ENCODE measurements at regions not wholly inside any gene's neighbourhood (a gene's known extent, or its start where the extent isn't known, plus 50 kb on each side); places are given as distances from the start of the nearest gene placed in this dataset.

- DNase-seq (ENCODE audit: low spot score): no peak
- Histone ChIP-seq H3K27ac (ENCODE audit: low read depth in 1 of 2, low read length in 2 of 2) (no peak overlapping the region), H3K9ac (ENCODE audit: low read depth in 1 of 2, low read length in 2 of 2) (no peak overlapping the region), H3K9me3 (ENCODE audit: control insufficient read depth in 4 of 4, low read length in 3 of 4) (no peaks in the 10 kb centered on the region), H3K4me3 (ENCODE audit: low read depth in 1 of 3, low read length in 3 of 3) (no peak overlapping the region), H3K4me1 (ENCODE audit: control insufficient read depth in 4 of 4, insufficient read depth in 4 of 4, low read length in 3 of 4) (no peaks in the 10 kb centered on the region), H3K36me3 (ENCODE audit: control insufficient read depth in 4 of 4, insufficient read depth in 3 of 4, low read depth in 1 of 4, low read length in 3 of 4) (no peaks in the 10 kb centered on the region), H3K27me3 (ENCODE audit: control insufficient read depth in 4 of 4, insufficient read depth in 4 of 4, low read length in 3 of 4) (no peaks in the 10 kb centered on the region)
- no peak for TF ChIP-seq YY1 (IDR thresholded peaks at IDR 0.05)
- TF ChIP-seq, protein P1, sequence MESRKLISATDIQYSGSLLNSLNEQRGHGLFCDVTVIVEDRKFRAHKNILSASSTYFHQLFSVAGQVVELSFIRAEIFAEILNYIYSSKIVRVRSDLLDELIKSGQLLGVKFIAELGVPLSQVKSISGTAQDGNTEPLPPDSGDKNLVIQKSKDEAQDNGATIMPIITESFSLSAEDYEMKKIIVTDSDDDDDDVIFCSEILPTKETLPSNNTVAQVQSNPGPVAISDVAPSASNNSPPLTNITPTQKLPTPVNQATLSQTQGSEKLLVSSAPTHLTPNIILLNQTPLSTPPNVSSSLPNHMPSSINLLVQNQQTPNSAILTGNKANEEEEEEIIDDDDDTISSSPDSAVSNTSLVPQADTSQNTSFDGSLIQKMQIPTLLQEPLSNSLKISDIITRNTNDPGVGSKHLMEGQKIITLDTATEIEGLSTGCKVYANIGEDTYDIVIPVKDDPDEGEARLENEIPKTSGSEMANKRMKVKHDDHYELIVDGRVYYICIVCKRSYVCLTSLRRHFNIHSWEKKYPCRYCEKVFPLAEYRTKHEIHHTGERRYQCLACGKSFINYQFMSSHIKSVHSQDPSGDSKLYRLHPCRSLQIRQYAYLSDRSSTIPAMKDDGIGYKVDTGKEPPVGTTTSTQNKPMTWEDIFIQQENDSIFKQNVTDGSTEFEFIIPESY (IDR thresholded peaks at IDR 0.05): no peak
- TF ChIP-seq, protein P2, sequence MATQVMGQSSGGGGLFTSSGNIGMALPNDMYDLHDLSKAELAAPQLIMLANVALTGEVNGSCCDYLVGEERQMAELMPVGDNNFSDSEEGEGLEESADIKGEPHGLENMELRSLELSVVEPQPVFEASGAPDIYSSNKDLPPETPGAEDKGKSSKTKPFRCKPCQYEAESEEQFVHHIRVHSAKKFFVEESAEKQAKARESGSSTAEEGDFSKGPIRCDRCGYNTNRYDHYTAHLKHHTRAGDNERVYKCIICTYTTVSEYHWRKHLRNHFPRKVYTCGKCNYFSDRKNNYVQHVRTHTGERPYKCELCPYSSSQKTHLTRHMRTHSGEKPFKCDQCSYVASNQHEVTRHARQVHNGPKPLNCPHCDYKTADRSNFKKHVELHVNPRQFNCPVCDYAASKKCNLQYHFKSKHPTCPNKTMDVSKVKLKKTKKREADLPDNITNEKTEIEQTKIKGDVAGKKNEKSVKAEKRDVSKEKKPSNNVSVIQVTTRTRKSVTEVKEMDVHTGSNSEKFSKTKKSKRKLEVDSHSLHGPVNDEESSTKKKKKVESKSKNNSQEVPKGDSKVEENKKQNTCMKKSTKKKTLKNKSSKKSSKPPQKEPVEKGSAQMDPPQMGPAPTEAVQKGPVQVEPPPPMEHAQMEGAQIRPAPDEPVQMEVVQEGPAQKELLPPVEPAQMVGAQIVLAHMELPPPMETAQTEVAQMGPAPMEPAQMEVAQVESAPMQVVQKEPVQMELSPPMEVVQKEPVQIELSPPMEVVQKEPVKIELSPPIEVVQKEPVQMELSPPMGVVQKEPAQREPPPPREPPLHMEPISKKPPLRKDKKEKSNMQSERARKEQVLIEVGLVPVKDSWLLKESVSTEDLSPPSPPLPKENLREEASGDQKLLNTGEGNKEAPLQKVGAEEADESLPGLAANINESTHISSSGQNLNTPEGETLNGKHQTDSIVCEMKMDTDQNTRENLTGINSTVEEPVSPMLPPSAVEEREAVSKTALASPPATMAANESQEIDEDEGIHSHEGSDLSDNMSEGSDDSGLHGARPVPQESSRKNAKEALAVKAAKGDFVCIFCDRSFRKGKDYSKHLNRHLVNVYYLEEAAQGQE (IDR thresholded peaks at IDR 0.05): no peak
- TF ChIP-seq SP1 (IDR thresholded peaks at IDR 0.05): no peak
- TF ChIP-seq JUND (IDR thresholded peaks at IDR 0.05): no peak
- no peak for TF ChIP-seq RAD21 (IDR thresholded peaks at IDR 0.05)
- TF ChIP-seq NR2F2 (IDR thresholded peaks at IDR 0.05): no peak
- TF ChIP-seq GABPA (IDR thresholded peaks at IDR 0.05 in 1 of 2, conservative IDR thresholded peaks at IDR 0.05 in 1 of 2): no peak
- TF ChIP-seq, protein P3, sequence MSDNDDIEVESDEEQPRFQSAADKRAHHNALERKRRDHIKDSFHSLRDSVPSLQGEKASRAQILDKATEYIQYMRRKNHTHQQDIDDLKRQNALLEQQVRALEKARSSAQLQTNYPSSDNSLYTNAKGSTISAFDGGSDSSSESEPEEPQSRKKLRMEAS (IDR thresholded peaks at IDR 0.05): no peak
- no peak for TF ChIP-seq HNF4A (conservative IDR thresholded peaks at IDR 0.05)
- no peak for TF ChIP-seq RXRA (IDR thresholded peaks at IDR 0.05)
- TF ChIP-seq HNF4G (IDR thresholded peaks at IDR 0.05): no peak
These were observed 98.0 kb downstream of the SPRY2 start for GRCh38 chr13:80242728-80243427.

- 68% methylated on average over 3 of the region's 3 CpGs for WGBS
- Histone ChIP-seq H3K9me3 (ENCODE audit: control insufficient read depth in 4 of 4, low read length in 3 of 4) (no peaks in the 10 kb centered on the region), H3K27me3 (ENCODE audit: control insufficient read depth in 4 of 4, insufficient read depth in 4 of 4, low read length in 3 of 4) (no peaks in the 10 kb centered on the region), H3K9ac (ENCODE audit: low read depth in 1 of 2, low read length in 2 of 2) (no peak overlapping the region), H3K36me3 (ENCODE audit: control insufficient read depth in 4 of 4, insufficient read depth in 3 of 4, low read depth in 1 of 4, low read length in 3 of 4) (no peaks in the 10 kb centered on the region), H3K27ac (ENCODE audit: low read depth in 1 of 2, low read length in 2 of 2) (no peak overlapping the region), H3K4me3 (ENCODE audit: low read depth in 1 of 3, low read length in 3 of 3) (no peak overlapping the region), H3K4me1 (ENCODE audit: control insufficient read depth in 4 of 4, insufficient read depth in 4 of 4, low read length in 3 of 4) (peaks cover 0 to 5% (median 0%) of the 10 kb centered on the region in 4 donors)
- DNase-seq (ENCODE audit: low spot score): no peak
- TF ChIP-seq GABPA (IDR thresholded peaks at IDR 0.05 in 1 of 2, conservative IDR thresholded peaks at IDR 0.05 in 1 of 2): no peak
- TF ChIP-seq RXRA (IDR thresholded peaks at IDR 0.05): no peak
- no peak for TF ChIP-seq RAD21 (IDR thresholded peaks at IDR 0.05)
- TF ChIP-seq JUND (IDR thresholded peaks at IDR 0.05): no peak
- no peak for TF ChIP-seq ATF3 (IDR thresholded peaks at IDR 0.05)
- TF ChIP-seq, protein P3 (IDR thresholded peaks at IDR 0.05): no peak
- TF ChIP-seq, protein P1 (IDR thresholded peaks at IDR 0.05): no peak
- TF ChIP-seq FOXA2 (IDR thresholded peaks at IDR 0.05): no peak
- no peak for TF ChIP-seq HNF4G (IDR thresholded peaks at IDR 0.05)
- no peak for TF ChIP-seq HNF4A (conservative IDR thresholded peaks at IDR 0.05)
- TF ChIP-seq SP1 (IDR thresholded peaks at IDR 0.05): no peak
- no peak for TF ChIP-seq EGR1 (IDR thresholded peaks at IDR 0.05; ENCODE audit: low read depth in 2 of 2)
- no peak for TF ChIP-seq TAF1 (conservative IDR thresholded peaks at IDR 0.05)
- TF ChIP-seq, protein P4, sequence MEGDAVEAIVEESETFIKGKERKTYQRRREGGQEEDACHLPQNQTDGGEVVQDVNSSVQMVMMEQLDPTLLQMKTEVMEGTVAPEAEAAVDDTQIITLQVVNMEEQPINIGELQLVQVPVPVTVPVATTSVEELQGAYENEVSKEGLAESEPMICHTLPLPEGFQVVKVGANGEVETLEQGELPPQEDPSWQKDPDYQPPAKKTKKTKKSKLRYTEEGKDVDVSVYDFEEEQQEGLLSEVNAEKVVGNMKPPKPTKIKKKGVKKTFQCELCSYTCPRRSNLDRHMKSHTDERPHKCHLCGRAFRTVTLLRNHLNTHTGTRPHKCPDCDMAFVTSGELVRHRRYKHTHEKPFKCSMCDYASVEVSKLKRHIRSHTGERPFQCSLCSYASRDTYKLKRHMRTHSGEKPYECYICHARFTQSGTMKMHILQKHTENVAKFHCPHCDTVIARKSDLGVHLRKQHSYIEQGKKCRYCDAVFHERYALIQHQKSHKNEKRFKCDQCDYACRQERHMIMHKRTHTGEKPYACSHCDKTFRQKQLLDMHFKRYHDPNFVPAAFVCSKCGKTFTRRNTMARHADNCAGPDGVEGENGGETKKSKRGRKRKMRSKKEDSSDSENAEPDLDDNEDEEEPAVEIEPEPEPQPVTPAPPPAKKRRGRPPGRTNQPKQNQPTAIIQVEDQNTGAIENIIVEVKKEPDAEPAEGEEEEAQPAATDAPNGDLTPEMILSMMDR (IDR thresholded peaks at IDR 0.05; ENCODE audit: low read depth, low read length, missing input control): no peak
These were observed 101.2 kb downstream of the SPRY2 start for GRCh38 chr13:80239571-80240255.

Data from liver (tissue), 8 donors.